RPMI8226 (cell line): ENCODE measurements at regions not wholly inside any gene's neighbourhood (a gene's known extent, or its start where the extent isn't known, plus 50 kb on each side); places are given as distances from the start of the nearest gene placed in this dataset.

Experiments used
- DNase-seq: peaks from one replicate; pipeline ENCODE4 v3.0.0-alpha.2; 2015

- no peak for DNase-seq
Observed at GRCh38 chr14:62027958-62028357, 265.7 kb downstream of the SNAPC1 start.

DNA sequence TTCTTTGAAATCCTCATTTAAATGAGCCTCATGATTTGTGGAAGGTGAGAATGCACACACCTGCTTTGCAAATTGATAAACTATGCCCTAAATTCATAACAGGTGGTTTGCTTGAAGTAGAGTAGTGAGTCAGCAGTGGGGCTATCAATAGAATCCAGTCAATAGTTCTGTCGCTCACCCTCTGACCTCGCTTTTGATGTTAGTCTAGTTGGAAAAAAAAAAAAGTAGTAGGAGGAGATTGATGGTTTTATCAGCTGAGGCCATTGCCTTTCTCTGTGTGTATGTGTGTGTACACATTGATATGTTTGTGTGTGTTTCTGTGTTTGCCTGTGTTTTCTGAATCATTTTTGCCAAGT, 267.3 kb downstream of the SNAPC1 start:
- DNase-seq, result no peak

DNA sequence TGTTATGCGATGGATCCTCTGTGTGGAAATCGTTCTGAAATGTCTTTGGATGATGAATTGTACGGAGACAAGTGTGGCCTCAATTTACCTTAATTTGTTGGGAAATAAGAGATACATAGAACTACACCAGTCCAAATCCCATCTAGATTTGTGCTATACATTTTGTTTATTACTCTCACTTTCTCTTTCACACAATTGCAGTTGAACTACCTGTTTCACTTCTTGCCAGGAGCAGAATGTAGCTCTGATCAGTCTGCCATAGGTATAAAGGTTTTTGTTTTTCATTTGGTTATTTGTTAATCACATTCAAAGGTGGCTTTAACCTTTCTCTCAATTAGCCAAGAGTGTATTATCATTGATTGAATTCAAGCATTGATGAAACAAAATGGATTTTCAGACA, 268.2 kb downstream of the SNAPC1 start:
- no peak for DNase-seq

- DNase-seq, result no peak
Observed at GRCh38 chr14:62031504-62031903, 269.3 kb downstream of the SNAPC1 start.

- no peak for DNase-seq
Observed at GRCh38 chr14:62053188-62053587, 291.0 kb downstream of the SNAPC1 start.

DNA sequence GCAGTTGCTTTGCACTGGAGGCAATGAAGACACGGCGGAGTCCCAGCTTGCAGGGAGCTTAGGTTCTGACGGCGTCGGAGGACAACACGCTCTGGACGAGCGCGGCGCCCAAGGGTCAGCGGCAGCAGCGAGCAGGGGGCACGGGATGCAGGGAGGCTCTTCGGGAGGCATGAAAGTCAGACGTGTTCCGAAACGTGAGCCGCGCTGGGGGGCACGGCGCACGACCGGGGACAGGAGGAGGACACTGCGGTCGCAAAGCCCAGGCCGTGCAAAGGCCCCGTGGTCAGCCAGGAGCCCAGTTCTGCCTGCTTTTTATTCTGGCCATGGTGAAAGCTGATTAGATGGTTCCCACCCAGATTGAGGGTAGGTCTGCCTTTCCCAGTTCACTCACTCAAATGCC, 294.6 kb downstream of the SNAPC1 start:
- DNase-seq, result no peak

DNA sequence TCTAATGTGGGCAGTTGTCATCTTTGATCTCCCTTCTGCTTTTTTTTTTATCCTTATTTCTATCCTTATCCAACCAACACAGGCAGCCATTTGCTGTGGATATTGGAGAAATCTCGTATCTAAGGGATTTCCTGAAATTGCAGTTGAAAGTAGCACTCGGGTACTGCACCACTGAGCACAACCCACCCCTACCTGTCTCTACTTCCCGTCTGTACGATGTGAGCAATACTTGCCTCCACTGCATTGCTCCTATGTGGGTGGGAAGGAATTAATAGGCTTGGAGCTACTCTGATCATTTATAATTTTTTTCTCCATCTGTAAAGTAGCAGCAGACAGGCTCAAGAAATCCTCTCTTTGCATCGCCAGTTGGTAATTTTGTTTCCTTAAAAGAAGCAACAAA, 300.4 kb downstream of the SNAPC1 start:
- DNase-seq, result no peak

DNA sequence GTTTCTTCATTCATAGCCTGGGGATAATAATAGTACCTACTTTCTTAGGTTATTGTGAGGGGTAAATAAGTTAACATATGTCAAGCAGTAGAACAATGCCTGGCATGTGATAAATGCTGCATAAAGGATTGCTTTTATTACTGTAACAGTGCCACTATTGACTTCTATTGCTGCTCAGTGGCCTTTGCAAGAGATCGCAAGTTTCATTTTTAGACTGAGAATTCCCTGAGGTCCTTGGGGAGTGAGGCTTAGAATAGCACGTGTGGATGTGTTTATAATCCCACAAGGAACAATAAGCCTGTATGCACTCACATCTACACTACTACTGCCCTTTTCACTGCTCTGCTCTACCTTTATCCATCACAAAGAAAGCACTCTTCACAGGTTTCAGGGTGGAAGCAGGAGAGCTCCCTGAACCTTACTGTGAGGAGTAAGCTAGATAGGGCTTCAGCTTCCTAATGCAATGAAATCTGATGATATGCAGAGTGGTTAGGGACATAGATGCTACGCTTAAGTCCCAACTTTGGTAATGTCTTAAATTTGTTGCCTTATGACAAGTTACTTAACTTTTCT, 302.6 kb downstream of the SNAPC1 start:
- DNase-seq, result no peak

GRCh38 chr14:62066304-62066703, 304.1 kb downstream of the SNAPC1 start:
- DNase-seq, result no peak

- no peak for DNase-seq
Observed at GRCh38 chr14:62071039-62071438, 308.8 kb downstream of the SNAPC1 start.

GRCh38 chr14:62076368-62076767, 314.1 kb downstream of the SNAPC1 start:
- DNase-seq, result no peak

- DNase-seq, result no peak
Observed at GRCh38 chr14:62076825-62077605, 314.8 kb downstream of the SNAPC1 start.

- DNase-seq, result no peak
Observed at GRCh38 chr14:62077676-62078261, 315.5 kb downstream of the SNAPC1 start.

GRCh38 chr14:62079038-62079437, 316.8 kb downstream of the SNAPC1 start:
- no peak for DNase-seq

DNA sequence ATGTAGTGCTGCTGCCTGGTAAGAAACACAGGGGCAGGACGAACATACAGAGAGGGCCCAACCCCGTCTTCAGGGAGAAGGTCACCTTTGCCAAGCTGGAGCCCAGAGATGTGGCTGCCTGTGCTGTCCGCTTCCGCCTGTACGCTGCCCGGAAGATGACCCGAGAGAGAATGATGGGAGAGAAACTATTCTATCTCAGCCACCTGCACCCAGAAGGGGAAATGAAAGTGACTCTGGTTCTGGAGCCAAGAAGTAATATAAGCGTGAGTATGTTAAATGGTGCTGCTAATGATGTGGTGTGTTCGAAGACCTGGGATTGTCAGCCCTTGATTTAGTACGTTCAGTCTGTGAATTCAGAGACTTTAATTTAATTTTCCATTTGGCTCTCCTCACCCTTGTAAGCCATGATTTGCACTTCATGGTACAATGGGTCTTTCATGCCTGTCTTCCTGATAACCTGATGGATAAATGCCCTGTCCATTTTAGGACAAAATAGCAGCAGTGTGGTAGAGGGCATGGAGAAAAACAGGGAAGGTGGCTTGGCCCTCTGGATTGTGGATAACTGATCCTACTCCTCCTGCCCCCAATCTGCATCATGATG, 318.9 kb downstream of the SNAPC1 start:
- peak; percentile 86 for DNase-seq

DNA sequence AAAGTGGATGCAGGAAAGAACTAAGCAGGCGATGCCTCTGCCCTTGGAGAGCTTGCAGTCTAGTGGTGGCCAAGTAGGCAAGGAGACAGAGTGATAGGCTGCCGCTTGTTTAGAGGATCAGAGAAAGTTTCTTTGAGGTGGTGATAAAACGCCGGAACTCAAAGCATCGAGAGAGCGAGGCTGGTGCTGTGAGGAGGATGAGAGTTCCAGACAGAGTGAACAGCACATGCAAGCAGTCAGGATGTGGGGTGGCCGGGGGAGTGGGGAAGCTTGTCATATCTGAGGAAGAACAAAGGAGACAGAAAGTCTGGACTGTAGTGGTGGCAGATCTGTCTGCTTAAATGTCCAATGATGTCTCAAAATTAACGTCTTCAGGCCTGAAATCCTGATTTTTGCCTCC, 319.7 kb downstream of the SNAPC1 start:
- no peak for DNase-seq

DNA sequence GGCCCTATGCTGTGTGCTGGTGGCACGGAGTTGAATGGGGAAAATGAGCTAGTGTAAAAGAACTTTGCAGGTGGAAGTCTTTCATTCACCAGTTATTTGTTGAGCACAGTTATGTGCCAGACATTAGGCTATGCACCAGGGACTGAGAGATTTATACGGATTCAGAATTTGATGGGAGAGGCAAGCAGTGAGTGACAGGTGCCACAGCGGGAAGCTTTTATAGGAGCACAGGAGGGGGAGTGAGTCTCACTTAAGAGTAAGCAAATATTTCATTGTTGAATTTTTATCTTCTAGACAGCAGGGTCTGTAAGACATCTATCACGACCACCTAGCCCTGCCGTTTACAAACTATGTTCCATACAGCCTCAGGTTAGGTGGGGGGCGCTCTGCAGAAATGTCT, 320.6 kb downstream of the SNAPC1 start:
- DNase-seq, result no peak

DNA sequence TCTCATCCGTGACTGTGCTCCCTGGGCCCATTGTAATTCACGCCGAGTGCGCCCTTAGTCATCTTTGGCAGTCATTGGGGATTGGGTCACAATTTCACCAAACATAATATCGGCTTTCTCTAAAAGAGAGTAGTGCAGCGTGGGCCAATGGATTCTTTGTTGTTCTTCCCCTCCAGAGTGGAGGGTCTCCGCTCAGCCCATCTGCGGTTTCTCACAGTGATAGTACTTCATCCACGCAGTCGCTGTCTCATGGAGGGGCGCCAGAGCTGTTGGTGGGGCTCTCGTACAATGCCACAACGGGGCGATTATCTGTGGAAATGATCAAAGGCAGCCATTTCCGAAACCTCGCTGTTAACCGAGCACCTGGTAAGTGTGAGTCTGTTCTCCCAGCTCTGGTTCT, 321.8 kb downstream of the SNAPC1 start:
- DNase-seq, result no peak

GRCh38 chr14:62087191-62087590, 325.0 kb downstream of the SNAPC1 start:
- no peak for DNase-seq

GRCh38 chr14:62093736-62094135, 331.5 kb downstream of the SNAPC1 start:
- no peak for DNase-seq

GRCh38 chr14:62097072-62097471, 334.9 kb downstream of the SNAPC1 start:
- no peak for DNase-seq

- DNase-seq, result no peak
Observed at GRCh38 chr14:62097824-62098223, 335.6 kb downstream of the SNAPC1 start.

DNA sequence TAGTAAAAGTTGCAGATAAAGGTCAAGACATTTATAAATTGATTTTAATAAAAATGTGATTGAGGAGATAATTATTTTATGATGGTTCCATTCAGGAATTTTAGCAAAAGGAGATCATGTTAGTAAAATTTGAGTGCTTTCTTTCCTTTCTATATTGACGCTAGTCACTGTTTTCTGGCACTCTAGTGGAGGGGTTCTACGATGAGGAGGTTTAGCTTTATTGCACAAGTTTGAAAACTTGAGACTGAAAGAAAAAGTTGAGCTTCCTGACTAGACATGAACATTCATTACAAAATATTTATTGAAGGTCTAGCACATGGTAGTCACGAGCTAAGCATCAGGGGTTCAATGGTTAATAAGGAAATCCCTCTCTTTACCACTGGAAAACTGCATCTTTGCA, 336.1 kb downstream of the SNAPC1 start:
- no peak for DNase-seq

DNA sequence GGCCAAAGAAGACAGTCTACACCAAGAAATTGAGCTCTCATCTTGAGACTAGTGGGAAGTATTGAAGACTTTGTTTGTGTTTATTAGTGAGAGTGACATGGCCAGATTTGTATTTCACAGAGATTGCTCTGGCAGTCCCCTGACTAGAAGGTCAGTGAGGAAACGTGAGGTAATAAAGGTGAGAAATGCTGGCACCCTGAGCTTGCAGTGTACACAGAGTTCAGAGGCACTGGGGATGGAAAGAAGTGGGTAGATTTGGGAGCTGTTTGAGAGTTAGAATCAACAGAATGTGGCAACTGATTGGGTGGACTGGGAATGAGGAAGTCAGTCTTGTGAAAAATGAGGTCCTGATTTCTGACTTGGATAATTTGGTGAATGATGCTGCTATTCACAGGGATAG, 336.9 kb downstream of the SNAPC1 start:
- DNase-seq, result no peak
